Ectodermal cell (in vitro differentiated cells): ENCODE measurements at regions not wholly inside any gene's neighbourhood (a gene's known extent, or its start where the extent isn't known, plus 50 kb on each side); places are given as distances from the start of the nearest gene placed in this dataset.

Experiments used
- H3K27ac ChIP-seq: 2 replicates; pipeline ENCODE4 v1.7.0; 2013; ENCODE audit warnings: mild to moderate bottlenecking, low read depth, low read length; ENCODE audit not compliant: insufficient read depth, poor library complexity, severe bottlenecking
- H3K27me3 ChIP-seq: 2 replicates; pipeline ENCODE4 v1.7.0; 2013; ENCODE audit warnings: mild to moderate bottlenecking, low read length; ENCODE audit not compliant: insufficient read depth, control insufficient read depth, poor library complexity, severe bottlenecking
- H3K36me3 ChIP-seq: one replicate; pipeline ENCODE4 v1.7.0; 2013; ENCODE audit warnings: low read length; ENCODE audit not compliant: control insufficient read depth, insufficient read depth
- H3K4me1 ChIP-seq: one replicate; pipeline ENCODE4 v1.7.0; 2013; ENCODE audit warnings: low read length; ENCODE audit not compliant: control insufficient read depth, insufficient read depth
- H3K4me3 ChIP-seq: 2 replicates; pipeline ENCODE4 v1.7.0; 2013; ENCODE audit warnings: low read depth, low read length, control low read depth; ENCODE audit not compliant: insufficient read depth
- H3K9me3 ChIP-seq: 2 replicates; pipeline ENCODE4 v1.7.0; 2013; ENCODE audit warnings: mild to moderate bottlenecking, low read length, moderate library complexity; ENCODE audit not compliant: control insufficient read depth
- WGBS, 2 experiments: methylation state at CpG; one replicate each; pipeline ENCODE4 v1.1.7; 2013; ENCODE audit warnings: missing lambda C conversion rate in 2 of 2; 5-methylcytosine and 5-hydroxymethylcytosine counted together

DNA sequence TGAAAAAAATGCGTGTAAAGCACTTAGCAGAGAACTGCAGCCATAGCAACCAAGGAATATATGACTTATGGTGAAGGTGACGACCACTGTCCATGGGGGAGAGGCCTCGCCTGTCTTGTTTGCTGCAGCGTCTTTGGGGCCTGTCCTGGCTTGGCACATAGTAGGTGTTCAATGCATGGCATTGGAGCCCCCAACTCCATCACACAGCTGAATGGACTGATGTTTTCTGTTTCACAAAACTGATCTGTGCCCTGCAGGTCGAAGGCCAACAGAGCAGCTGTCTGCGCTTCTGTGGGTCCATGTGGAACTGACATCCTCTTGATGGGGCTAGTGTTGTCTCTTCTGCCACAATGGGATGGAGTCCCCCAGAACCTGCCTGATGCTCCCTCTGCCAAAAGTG, 296.0 kb downstream of the PTPRU start:
- Histone ChIP-seq H3K4me3 (no peak overlapping the region), H3K9me3 (no peaks in the 10 kb centered on the region), H3K27ac (no peak overlapping the region), H3K36me3 (no peaks in the 10 kb centered on the region), H3K27me3 (no peaks in the 10 kb centered on the region), H3K4me1 (peaks cover under 1% of the 10 kb centered on the region)
- WGBS, 2 experiments: 78% methylated on average over 6 of the region's 6 CpGs

- 90 to 92% methylated on average over 2 of the region's 2 CpGs for WGBS, 2 experiments
- Histone ChIP-seq H3K4me1 (peaks cover 6% of the 10 kb centered on the region), H3K4me3 (no peak overlapping the region), H3K27ac (no peak overlapping the region), H3K36me3 (no peaks in the 10 kb centered on the region), H3K9me3 (no peaks in the 10 kb centered on the region), H3K27me3 (no peaks in the 10 kb centered on the region)
Observed at GRCh38 chr1:29531596-29531995, 295.3 kb downstream of the PTPRU start.

- H3K4me1 ChIP-seq: peaks cover 6% of the 10 kb centered on the region
- H3K9me3 ChIP-seq: no peaks in the 10 kb centered on the region
- no peaks in the 10 kb centered on the region for H3K36me3 ChIP-seq
- H3K4me3 ChIP-seq: no peak overlapping the region
- no peak overlapping the region for H3K27ac ChIP-seq
- no peaks in the 10 kb centered on the region for H3K27me3 ChIP-seq
- no CpG with 5 or more reads among the region's 1 CpG for WGBS, 2 experiments
Observed at GRCh38 chr1:29529677-29530278, 293.5 kb downstream of the PTPRU start.

- H3K36me3 ChIP-seq: no peaks in the 10 kb centered on the region
- H3K9me3 ChIP-seq: no peaks in the 10 kb centered on the region
- peaks cover 6% of the 10 kb centered on the region for H3K4me1 ChIP-seq
- no peaks in the 10 kb centered on the region for H3K27me3 ChIP-seq
- H3K27ac ChIP-seq: peak overlapping the region; percentile 59
- WGBS, 2 experiments: 89 to 91% methylated on average over 8 of the region's 8 CpGs
- no peak overlapping the region for H3K4me3 ChIP-seq
Observed at GRCh38 chr1:29527314-29528004, 291.1 kb downstream of the PTPRU start.

DNA sequence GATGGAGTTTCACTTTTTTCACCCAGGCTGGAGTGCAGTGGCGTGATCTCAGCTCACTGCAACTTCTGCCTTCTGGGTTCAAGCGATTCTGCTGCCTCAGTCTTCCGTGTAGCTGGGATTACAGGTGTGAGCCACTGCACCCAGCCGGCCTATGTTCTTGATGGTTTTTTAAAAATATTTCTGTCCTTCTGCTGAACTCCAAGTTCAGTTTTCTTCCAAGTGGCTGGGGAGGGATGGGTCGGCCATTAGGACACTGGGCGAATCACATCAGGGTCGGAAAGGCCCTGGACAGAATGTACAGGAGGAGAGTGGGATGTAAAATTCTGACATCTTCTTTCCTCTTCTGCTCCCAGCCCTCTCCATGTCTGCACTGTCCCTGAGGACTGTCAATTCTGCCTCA, 289.6 kb downstream of the PTPRU start:
- Histone ChIP-seq H3K27ac (no peak overlapping the region), H3K9me3 (no peaks in the 10 kb centered on the region)

GRCh38 chr1:29524285-29525065, 288.2 kb downstream of the PTPRU start:
- H3K27ac ChIP-seq: no peak overlapping the region
- H3K4me3 ChIP-seq: no peak overlapping the region
- no peaks in the 10 kb centered on the region for H3K27me3 ChIP-seq
- peaks cover 6% of the 10 kb centered on the region for H3K4me1 ChIP-seq
- no peaks in the 10 kb centered on the region for H3K9me3 ChIP-seq
- 85 to 88% methylated on average over 20 to 23 of the region's 23 CpGs for WGBS, 2 experiments
- H3K36me3 ChIP-seq: no peaks in the 10 kb centered on the region

More for the DNA sequence above, 289.6 kb downstream of the PTPRU start:
- H3K27me3 ChIP-seq: no peaks in the 10 kb centered on the region
- H3K4me3 ChIP-seq: no peak overlapping the region
- peaks cover 6% of the 10 kb centered on the region for H3K4me1 ChIP-seq
- WGBS, 2 experiments: 93 to 97% methylated on average over 7 of the region's 7 CpGs
- no peaks in the 10 kb centered on the region for H3K36me3 ChIP-seq

DNA sequence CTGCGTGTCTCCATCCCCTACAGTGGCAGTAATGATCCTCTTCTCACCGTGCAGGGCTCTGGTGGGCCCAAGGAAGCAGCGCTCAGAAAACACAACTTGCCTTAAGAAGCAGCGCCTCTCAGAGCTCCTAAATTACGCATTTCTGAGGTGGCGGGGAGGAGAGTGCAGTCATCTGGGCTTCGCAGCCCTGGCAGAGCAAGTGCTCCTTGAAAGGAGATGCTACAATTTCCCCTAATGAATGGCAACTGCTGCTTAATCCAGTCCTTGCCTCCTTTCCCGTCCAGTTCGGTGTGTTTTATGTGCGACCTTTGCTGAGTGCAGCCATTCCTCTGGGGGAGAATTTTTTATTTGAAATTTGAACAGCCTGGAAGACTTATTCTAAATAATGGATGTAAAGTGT, 287.3 kb downstream of the PTPRU start:
- Histone ChIP-seq H3K27me3 (no peaks in the 10 kb centered on the region), H3K4me1 (peaks cover 6% of the 10 kb centered on the region), H3K4me3 (no peak overlapping the region), H3K27ac (no peak overlapping the region), H3K36me3 (no peaks in the 10 kb centered on the region), H3K9me3 (no peaks in the 10 kb centered on the region)
- 85% methylated on average over 10 of the region's 10 CpGs for WGBS, 2 experiments

GRCh38 chr1:29523136-29523535, 286.8 kb downstream of the PTPRU start:
- H3K27ac ChIP-seq: no peak overlapping the region
- H3K9me3 ChIP-seq: no peaks in the 10 kb centered on the region
- H3K4me1 ChIP-seq: peaks cover 6% of the 10 kb centered on the region
- no peak overlapping the region for H3K4me3 ChIP-seq
- no peaks in the 10 kb centered on the region for H3K27me3 ChIP-seq
- no peaks in the 10 kb centered on the region for H3K36me3 ChIP-seq
- WGBS, 2 experiments: 91 to 92% methylated on average over 5 of the region's 5 CpGs

DNA sequence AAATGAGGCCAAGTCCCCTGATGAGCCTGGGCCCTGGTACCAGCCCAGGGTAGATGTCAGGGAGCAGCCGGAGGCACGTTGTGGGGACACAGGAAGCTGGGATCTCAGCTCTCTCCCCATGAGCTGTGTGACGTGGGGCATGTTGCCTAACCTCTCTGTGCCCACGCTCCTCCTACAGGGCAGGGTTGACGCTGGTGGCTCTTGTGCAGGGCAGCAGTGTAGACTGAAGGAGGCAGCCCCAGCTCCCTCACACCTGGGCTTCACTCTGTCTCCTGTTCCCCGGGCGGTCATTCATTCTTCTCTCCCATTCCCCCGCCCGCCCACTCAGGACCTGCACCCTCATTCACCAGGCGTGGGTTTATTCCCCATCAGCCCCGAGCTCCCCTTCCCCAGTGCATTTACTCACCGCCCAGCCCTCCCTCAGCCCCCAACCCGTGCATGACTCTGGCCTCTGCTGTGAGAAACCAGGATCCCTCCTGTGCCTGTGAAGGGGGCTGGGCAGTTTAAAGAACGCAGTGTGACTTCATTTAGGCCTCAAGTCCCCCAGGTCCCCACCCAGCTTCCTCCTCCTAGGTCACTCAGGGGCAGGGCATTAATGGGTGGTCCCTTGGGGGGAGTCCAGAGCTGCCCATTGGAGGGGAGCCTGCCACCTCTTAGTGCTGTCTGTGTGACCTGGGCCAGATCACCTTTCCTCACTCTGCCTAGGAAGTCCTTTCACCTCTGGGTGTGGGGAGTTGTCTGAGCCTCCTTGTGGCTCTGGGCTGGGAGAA, 285.7 kb downstream of the PTPRU start:
- no peaks in the 10 kb centered on the region for H3K36me3 ChIP-seq
- H3K4me1 ChIP-seq: peaks cover 2% of the 10 kb centered on the region
- no peaks in the 10 kb centered on the region for H3K9me3 ChIP-seq
- no peak overlapping the region for H3K27ac ChIP-seq
- H3K4me3 ChIP-seq: no peak overlapping the region
- no peaks in the 10 kb centered on the region for H3K27me3 ChIP-seq
- 66 to 74% methylated on average over 14 of the region's 14 CpGs for WGBS, 2 experiments

DNA sequence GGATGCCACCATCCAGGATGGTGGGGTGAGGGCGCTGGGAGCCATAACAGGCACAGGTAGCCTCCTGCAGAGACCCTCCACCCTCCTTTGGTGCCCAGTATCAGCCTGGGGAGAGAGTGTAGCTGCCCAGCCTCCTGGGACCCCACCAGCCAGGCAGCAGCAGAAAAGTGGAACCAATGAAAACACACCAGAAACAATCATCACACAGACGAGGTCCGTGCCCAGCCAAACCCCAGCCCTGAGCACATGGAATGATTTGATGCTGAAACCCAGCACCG, 285.1 kb downstream of the PTPRU start:
- 94 to 95% methylated on average over 4 of the region's 4 CpGs for WGBS, 2 experiments
- H3K36me3 ChIP-seq: no peaks in the 10 kb centered on the region
- no peaks in the 10 kb centered on the region for H3K27me3 ChIP-seq
- no peak overlapping the region for H3K4me3 ChIP-seq
- H3K27ac ChIP-seq: no peak overlapping the region
- no peaks in the 10 kb centered on the region for H3K9me3 ChIP-seq
- H3K4me1 ChIP-seq: no peaks in the 10 kb centered on the region
